Adipocyte (in vitro differentiated cells): ENCODE measurements at regions not wholly inside any gene's neighbourhood (a gene's known extent, or its start where the extent isn't known, plus 50 kb on each side); places are given as distances from the start of the nearest gene placed in this dataset.
"Not testable (repeated sequence)": the region's sequence is repeated elsewhere in the genome, so short reads cannot be mapped to it uniquely, and the experiment has no call there.

Source experiments
- DNase-seq: peaks from one replicate; pipeline ENCODE4 v3.0.0-alpha.2; 2015; ENCODE audit warnings: low read depth
- H3K27me3 ChIP-seq: replicated peaks from 2 replicates; pipeline ENCODE4 v1.7.0; 2013; ENCODE audit warnings: mild to moderate bottlenecking, low read length, moderate library complexity; ENCODE audit not compliant: control insufficient read depth, insufficient read depth
- H3K36me3 ChIP-seq: 2 replicates; pipeline ENCODE4 v1.7.0; 2013; ENCODE audit warnings: low read length, mild to moderate bottlenecking, moderate library complexity; ENCODE audit not compliant: control insufficient read depth, insufficient read depth, severe bottlenecking
- H3K4me1 ChIP-seq: 2 replicates; pipeline ENCODE4 v1.7.0; 2013; ENCODE audit warnings: mild to moderate bottlenecking, low read length, moderate library complexity; ENCODE audit not compliant: control insufficient read depth, insufficient read depth
- H3K4me3 ChIP-seq: 2 replicates; pipeline ENCODE4 v1.7.0; 2013; ENCODE audit warnings: mild to moderate bottlenecking, low read length, moderate library complexity
- H3K9ac ChIP-seq: 2 replicates; pipeline ENCODE4 v1.7.0; 2013; ENCODE audit warnings: mild to moderate bottlenecking, low read length, moderate library complexity
- H3K9me3 ChIP-seq: 2 replicates; pipeline ENCODE4 v1.7.0; 2013; ENCODE audit warnings: mild to moderate bottlenecking, low read length, moderate library complexity; ENCODE audit not compliant: control insufficient read depth

DNA sequence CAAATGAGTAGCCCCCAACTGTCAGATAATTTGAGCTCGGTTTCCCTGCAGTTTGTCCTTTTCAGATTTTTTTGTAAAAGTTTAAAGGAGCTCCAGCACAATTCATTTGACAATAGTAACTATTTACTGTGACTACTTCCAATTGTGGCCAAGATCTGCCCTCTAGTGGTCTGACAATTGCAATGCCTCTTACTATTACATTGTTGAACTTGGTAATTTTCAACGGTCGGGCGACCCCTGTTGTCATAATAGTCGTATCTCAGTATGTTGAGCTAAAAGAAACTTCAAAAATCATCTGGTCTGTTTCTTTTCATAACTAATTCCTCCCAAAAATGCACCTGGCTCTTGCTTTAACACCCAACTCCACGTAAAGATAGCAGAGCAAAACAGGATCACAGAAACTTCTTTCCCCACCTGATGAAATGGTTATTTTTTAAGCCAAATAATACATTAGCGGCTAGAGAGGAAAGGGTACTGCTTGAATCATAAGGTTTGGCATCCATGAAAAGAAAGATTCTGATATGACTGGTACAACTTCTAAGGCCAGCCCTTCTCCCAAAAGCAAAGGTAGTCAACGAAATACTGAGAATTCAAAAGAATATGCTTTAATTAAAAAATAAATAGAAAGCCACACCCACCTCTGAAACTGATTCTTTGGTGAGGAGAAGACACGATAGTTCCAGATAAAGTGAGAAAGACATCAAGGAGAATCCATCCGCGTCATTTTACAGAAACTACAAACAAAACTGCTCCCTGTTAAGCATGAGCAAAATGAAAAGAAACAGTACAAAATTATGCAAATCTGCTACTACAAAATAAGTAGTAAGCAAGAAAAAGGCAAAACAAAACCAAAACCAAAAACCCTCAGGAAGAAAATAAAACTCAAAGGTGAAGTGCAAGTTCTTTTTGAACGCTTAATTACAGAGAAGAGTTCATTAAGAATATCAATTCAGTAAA lies 76.9 kb upstream of the HTR4 start:
- no peak overlapping the region for H3K9ac ChIP-seq
- H3K36me3 ChIP-seq, result no peaks in the 10 kb centered on the region
- peak overlapping the region; percentile 30 for H3K4me3 ChIP-seq
- no peaks in the 10 kb centered on the region for H3K27me3 ChIP-seq
- H3K4me1 ChIP-seq, result peaks cover 16% of the 10 kb centered on the region
- no peaks in the 10 kb centered on the region for H3K9me3 ChIP-seq
- peak; percentile 95 for DNase-seq

DNA sequence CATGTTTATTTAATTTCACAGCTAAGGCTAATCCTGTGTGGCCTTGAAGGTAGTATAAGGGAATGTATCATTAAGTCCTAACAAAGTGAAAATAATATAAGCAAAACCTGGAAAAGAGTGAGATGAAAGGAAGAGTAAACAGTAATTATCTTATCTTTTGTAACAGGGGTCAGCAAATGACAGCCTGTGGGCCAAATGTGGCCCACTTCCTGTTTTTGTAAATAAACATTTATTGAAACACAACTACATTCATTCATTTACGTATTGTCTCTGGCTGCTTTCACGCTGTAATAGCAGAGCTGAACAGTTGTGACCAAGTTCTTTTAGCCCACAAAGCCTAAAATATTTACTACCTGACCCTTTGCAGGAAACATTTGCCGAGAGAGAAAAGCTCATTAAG lies 78.4 kb upstream of the HTR4 start:
- Histone ChIP-seq H3K4me1 (peaks cover 30% of the 10 kb centered on the region), H3K36me3 (no peaks in the 10 kb centered on the region), H3K27me3 (no peaks in the 10 kb centered on the region), H3K4me3 (no peak overlapping the region), H3K9ac (no peak overlapping the region), H3K9me3 (no peaks in the 10 kb centered on the region)
- no peak for DNase-seq

DNA sequence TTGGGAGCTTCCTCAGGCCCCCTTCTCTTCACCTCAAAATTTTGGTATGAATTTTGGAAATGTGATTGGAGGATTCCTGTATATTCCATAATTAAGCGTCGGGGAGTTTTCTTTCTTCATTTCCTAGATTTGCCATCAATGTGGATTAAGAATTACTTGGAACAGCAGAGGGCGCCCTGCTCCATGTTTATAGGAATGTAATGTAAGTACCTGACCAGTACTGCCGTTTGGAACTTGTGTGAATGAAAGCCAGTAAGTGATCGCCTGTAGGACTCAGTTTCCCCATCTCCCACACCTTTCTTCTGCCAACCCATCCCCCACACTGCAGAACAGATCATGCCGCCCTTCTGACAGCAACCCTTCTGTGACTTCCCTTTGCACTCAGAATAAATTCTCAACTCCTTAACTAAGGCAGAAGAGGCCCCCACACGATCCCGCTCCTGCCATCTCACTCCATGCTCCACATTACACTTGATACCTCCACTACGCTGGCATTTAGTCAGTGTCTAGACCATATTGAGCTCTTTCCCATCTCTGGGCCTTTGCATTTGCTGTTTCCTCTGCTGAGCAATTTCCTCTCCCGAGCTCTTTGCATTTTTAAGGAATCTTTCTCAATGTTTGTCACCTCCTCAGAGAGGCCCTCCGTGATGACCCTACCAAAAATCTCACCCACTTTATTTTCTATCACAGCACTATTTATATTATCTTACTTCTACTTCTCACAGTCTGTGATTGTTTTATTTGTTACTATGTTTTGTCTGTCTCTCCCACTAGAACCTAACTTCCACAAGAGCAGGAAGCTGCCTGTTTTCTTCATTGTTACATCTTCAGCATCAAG lies 79.5 kb upstream of the HTR4 start:
- no peaks in the 10 kb centered on the region for H3K27me3 ChIP-seq
- peaks cover 35% of the 10 kb centered on the region for H3K4me1 ChIP-seq
- H3K9ac ChIP-seq, result no peak overlapping the region
- H3K4me3 ChIP-seq, result no peak overlapping the region
- H3K9me3 ChIP-seq, result no peaks in the 10 kb centered on the region
- H3K36me3 ChIP-seq, result no peaks in the 10 kb centered on the region
- DNase-seq, result peak; percentile 94

DNA sequence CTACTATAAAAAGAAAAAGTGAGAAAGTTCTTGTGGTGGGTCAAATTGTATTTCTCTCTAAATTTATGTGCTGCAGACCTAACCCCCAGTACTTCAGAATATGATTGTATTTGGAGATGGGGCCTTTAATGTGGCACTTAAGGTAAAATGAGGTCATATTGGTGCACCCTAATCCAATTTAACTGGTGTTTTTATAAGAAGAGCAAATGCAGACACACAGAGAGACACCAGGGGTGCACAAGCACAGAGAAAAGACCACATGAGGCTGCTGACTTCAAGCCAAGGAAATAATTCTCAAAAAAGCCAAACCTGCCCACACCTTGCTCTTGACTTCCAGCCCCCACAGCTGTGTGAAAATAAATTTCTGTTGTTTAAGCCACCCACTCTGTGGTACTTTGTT lies 80.2 kb upstream of the HTR4 start:
- no peaks in the 10 kb centered on the region for H3K9me3 ChIP-seq
- H3K9ac ChIP-seq, result no peak overlapping the region
- no peak for DNase-seq
- no peaks in the 10 kb centered on the region for H3K36me3 ChIP-seq
- no peak overlapping the region for H3K4me3 ChIP-seq
- no peaks in the 10 kb centered on the region for H3K27me3 ChIP-seq
- peaks cover 42% of the 10 kb centered on the region for H3K4me1 ChIP-seq

DNA sequence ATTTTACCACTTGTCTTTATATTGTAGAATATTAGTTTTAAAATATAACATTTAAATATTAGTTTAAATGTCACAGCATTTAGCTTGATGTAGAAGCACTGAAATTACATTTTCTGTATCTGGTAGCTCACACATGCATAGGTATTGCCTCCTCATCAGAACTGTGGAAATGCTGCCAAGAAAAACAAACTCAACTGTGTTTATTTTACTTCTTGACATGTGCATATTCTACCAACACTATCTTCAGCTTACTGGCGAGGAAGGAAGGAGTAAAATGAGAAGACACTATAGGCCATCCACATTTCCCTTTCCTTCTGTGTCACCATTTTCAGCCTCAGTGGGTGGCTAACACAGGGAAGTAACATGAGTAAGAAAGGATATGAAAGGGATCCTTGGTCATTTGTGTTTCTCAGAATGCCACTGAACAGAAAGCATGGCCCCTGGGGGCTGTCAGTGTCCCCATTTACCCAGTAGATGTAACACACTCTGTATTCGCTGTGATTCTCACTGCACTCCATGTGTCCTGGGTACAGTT lies 81.0 kb upstream of the HTR4 start:
- Histone ChIP-seq H3K9ac (no peak overlapping the region), H3K4me1 (peaks cover 43% of the 10 kb centered on the region), H3K27me3 (no peaks in the 10 kb centered on the region), H3K36me3 (no peaks in the 10 kb centered on the region), H3K4me3 (no peak overlapping the region), H3K9me3 (no peaks in the 10 kb centered on the region)
- DNase-seq, result no peak

DNA sequence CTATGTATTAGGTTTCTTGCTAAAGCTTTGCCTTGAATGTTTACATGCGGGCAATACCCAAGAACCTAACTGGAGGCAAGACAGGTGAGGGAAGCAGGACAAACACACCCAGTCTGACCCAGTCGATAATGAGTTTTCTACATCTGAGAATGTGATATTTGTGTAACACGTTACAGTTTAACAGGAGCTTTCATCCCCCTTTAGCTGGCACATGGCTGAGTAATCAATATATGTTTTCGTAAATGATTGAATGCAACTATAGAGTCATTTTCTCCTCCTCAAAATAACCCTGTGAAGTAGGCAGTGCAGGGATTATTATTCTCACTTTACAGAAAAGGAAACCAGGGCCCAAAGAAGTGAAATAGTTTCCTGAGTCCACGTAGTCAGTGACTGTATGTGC lies 84.7 kb upstream of the HTR4 start:
- H3K4me1 ChIP-seq, result peaks cover 47% of the 10 kb centered on the region
- no peak for DNase-seq
- no peak overlapping the region for H3K9ac ChIP-seq
- no peaks in the 10 kb centered on the region for H3K36me3 ChIP-seq
- no peak overlapping the region for H3K4me3 ChIP-seq
- no peaks in the 10 kb centered on the region for H3K9me3 ChIP-seq
- no peaks in the 10 kb centered on the region for H3K27me3 ChIP-seq

DNA sequence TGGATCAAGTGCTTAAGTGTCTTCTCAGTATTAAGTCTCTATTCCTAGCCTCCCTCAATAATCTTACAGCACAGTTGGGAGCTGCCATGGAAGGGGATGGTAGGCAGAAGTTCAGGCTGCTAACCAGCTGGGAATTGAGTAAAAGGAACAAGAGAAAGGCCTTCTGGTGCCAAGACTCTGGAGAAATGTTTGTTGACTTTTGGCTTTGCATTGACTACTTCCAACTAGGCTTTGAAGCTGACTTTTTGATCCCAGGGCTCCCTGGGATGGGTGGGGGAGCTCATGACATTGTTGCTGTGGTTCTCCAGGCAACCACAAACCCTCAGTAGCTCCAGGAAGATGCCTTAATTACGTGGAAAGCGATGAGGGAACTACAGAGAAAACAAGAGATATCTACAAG lies 85.2 kb upstream of the HTR4 start:
- no peaks in the 10 kb centered on the region for H3K9me3 ChIP-seq
- H3K36me3 ChIP-seq, result no peaks in the 10 kb centered on the region
- H3K4me3 ChIP-seq, result no peak overlapping the region
- DNase-seq, result peak; percentile 26
- H3K27me3 ChIP-seq, result no peaks in the 10 kb centered on the region
- peaks cover 47% of the 10 kb centered on the region for H3K4me1 ChIP-seq
- H3K9ac ChIP-seq, result no peak overlapping the region

DNA sequence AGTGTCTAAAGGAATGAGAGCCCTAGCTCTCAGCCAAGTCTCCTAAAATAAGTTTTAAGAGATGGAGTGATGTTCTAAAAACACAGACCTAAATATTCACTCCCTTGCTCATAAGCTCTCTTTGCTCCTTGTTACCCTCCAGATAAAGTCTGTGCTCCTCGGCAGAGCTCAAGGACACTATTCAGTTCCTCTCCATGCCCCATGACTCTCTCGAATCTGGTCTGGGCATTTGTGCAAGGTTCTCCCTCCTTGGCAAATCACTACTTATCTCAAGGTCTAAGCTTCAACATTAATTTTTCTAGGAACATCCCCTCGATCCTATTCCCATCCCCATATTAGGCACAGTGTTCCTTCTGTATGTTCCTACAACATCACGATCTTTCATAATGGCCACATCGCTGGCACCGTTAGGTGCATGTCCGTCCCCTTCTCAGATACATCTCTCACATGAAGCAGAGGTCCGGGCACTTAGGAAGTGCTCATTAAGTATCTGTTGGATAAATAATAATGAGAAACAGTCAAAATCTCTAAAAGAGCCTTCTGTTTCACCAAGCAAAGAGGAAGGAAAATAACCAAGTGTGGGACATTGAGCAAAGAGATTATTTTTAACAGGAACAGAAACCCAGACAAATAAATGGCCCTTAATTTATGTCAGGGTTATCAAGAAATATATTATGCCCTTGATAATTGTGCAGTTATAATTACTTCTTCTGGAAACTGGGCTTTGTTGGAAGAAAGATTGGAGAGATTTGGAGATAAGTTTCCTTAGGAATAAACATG lies 85.9 kb upstream of the HTR4 start:
- no peak overlapping the region for H3K9ac ChIP-seq
- DNase-seq, result no peak
- no peaks in the 10 kb centered on the region for H3K27me3 ChIP-seq
- no peak overlapping the region for H3K4me3 ChIP-seq
- no peaks in the 10 kb centered on the region for H3K36me3 ChIP-seq
- peaks cover 47% of the 10 kb centered on the region for H3K4me1 ChIP-seq
- no peaks in the 10 kb centered on the region for H3K9me3 ChIP-seq

DNA sequence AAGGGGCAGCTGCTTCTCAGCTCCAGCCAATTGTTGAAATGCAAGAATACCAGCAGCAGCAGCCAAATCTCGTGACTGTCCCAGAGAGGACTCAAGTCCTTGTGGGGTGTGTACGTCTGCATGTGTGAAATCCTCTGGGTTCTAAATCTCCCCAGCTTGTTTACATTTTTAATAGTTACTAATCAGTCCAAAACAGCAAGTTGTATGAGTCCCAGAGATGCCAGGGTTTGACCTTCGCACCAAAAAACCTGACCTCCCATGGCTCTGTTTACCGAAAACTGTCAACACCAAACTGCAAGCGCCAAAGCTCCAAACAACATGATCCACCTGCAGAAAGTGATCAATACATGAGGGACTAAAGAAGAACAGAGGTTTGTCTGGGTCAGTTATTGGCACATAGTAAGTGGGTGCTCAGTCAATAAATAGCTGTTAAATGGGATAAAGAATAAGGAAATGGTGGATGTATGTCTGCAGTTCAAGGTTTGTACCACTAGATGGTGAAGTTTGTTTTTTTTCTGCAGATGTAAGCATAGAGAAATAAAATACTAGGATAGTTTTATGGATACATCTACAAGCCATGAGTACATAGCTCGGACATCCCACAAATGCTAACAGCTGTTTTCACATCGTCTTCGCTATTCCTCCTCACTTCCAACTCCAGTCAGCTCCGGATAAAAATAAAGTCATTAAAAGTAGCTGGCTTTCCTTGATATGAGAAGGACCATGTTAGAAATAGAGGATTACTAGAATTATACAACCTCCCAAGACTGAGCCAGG lies 85.3 kb upstream of the ADRB2 start:
- DNase-seq, result peak; percentile 82

DNA sequence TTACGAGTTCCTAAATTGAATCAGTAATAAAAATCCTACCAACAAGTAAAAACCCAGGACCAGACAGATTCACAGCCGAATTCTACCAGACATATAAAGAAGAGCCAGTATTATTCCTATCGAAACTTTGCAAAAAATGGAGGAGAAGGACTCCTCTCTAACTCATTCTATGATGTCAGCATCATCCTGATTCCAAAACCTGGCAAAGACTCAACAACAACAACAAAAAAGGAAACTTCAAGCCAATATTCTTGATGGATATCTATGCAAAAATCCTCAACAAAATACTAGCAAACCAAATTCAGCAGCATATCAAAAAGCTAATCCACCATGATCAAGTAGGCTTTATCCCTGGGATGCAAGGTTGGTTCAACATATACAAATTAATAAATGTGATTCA lies 84.6 kb upstream of the ADRB2 start:
- H3K36me3 ChIP-seq, H3K9ac ChIP-seq, H3K27me3 ChIP-seq, H3K4me3 ChIP-seq, H3K9me3 ChIP-seq, DNase-seq: not testable (repeated sequence)
- peaks cover 38% of the 10 kb centered on the region for H3K4me1 ChIP-seq

More for the DNA sequence above, 85.3 kb upstream of the ADRB2 start:
- peaks cover 44% of the 10 kb centered on the region for H3K4me1 ChIP-seq
- H3K9ac ChIP-seq, result no peak overlapping the region
- no peaks in the 10 kb centered on the region for H3K9me3 ChIP-seq
- H3K27me3 ChIP-seq, result no peaks in the 10 kb centered on the region
- H3K36me3 ChIP-seq, result no peaks in the 10 kb centered on the region
- H3K4me3 ChIP-seq, result no peak overlapping the region
